Right lobe of liver (tissue), 4 donors: ENCODE measurements at regions not wholly inside any gene's neighbourhood (a gene's known extent, or its start where the extent isn't known, plus 50 kb on each side); places are given as distances from the start of the nearest gene placed in this dataset.

ENCODE experiments used
- POLR2A ChIP-seq: fragments of 450-650 bp; IDR thresholded peaks from one replicate; pipeline ENCODE4 v1.6.1; 2017; ENCODE audit warnings: antibody characterized with exemption, mild to moderate bottlenecking
- TF ChIP-seq, protein P1 (sequence below), 4 donors: fragments of 200-600 bp in 3 of 4; fragments of 450-650 bp in 1 of 4; IDR thresholded peaks; one replicate each; pipeline versions ENCODE4 v1.5.1 to v1.8.0; 2016 to 2022; ENCODE audit warnings: antibody characterized with exemption in 4 of 4, mild to moderate bottlenecking in 2 of 4
- donor health status: DM: no; HTN: no; CAD: no.
- donor health status: DM: no; HTN: no; CAD: no.
- donor health status: DM: no; HTN: yes; CAD: no.

DNA sequence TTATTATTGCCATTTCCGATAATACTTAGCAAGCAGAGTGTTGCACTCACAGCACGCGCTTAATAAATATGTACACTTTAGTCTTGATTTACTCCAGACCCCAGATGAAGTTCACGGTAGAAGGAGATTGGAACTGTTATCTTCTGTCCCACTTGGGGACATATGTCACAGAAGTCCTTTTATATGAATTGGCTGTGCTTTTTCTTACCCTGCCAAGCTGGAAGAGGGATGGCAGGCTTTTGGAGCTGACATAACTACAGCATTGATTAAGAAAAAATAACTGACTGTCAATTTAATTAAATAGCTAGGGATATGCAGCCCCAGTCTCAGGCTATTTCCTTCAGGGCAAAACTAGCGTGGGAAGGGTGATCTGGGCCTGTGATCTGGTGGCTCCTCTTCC lies 182.2 kb downstream of the SH2D4B start:
- TF ChIP-seq, protein P1, sequence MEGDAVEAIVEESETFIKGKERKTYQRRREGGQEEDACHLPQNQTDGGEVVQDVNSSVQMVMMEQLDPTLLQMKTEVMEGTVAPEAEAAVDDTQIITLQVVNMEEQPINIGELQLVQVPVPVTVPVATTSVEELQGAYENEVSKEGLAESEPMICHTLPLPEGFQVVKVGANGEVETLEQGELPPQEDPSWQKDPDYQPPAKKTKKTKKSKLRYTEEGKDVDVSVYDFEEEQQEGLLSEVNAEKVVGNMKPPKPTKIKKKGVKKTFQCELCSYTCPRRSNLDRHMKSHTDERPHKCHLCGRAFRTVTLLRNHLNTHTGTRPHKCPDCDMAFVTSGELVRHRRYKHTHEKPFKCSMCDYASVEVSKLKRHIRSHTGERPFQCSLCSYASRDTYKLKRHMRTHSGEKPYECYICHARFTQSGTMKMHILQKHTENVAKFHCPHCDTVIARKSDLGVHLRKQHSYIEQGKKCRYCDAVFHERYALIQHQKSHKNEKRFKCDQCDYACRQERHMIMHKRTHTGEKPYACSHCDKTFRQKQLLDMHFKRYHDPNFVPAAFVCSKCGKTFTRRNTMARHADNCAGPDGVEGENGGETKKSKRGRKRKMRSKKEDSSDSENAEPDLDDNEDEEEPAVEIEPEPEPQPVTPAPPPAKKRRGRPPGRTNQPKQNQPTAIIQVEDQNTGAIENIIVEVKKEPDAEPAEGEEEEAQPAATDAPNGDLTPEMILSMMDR (IDR thresholded peaks at IDR 0.05), result no peak
- no peak for TF ChIP-seq POLR2A
